Mammary epithelial cell (primary cell): ENCODE measurements at regions not wholly inside any gene's neighbourhood (a gene's known extent, or its start where the extent isn't known, plus 50 kb on each side); places are given as distances from the start of the nearest gene placed in this dataset.

Experiments used
- EZH2 ChIP-seq: IDR thresholded peaks from 2 replicates; pipeline ENCODE4 v1.6.1; 2012; ENCODE audit warnings: low read length, inconsistent platforms, borderline replicate concordance
- TF ChIP-seq, protein P1 (sequence below), 2 donors: IDR thresholded peaks in 1 of 2; conservative IDR thresholded peaks in 1 of 2; 2 replicates each; pipeline ENCODE4 v1.5.1; 2011 to 2012; ENCODE audit warnings: inconsistent platforms in 2 of 2, low read length in 2 of 2, mild to moderate bottlenecking in 2 of 2, control low read depth in 1 of 2, low read depth in 1 of 2; ENCODE audit not compliant: insufficient read depth in 1 of 2; ENCODE audit errors: extremely low read depth in 1 of 2

DNA sequence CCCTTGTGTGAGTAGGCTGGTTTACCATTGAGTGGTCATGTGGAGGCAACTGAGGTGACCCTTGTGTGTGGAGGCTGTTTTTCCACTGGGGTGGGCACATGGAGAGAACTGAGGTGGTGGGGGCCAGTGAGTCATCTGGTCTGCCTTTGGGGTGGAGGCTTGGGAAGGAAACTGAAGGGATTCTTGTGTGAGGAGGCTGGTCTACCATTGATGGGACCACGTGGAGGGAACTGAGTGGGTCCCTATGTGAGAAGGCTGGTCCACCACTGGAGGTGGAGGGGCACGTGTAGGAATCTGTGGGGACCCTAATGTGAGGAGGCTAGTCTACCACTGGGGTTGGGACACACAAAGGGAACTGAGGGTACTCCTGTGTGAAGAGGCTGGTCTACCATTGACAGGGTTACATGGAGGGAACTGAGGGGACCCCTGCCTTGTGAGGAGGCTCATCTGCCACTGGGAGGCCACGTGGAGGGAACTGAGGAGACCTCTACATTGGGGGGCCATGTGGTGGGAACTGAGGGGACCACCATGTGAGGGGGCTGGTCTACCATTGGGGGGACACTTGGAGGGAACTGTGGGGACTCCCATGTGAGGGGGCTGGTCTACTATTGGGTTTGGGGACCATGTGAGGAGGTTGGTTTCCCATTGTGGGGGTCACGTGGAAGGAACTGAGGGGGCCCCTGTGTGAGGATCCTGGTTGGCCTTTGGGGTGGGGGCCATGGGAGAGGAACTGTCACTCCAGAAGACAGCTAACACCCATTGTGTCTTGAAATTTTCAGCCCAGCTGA is 164.5 kb downstream of the WNT7A start:
- TF ChIP-seq, protein P1, sequence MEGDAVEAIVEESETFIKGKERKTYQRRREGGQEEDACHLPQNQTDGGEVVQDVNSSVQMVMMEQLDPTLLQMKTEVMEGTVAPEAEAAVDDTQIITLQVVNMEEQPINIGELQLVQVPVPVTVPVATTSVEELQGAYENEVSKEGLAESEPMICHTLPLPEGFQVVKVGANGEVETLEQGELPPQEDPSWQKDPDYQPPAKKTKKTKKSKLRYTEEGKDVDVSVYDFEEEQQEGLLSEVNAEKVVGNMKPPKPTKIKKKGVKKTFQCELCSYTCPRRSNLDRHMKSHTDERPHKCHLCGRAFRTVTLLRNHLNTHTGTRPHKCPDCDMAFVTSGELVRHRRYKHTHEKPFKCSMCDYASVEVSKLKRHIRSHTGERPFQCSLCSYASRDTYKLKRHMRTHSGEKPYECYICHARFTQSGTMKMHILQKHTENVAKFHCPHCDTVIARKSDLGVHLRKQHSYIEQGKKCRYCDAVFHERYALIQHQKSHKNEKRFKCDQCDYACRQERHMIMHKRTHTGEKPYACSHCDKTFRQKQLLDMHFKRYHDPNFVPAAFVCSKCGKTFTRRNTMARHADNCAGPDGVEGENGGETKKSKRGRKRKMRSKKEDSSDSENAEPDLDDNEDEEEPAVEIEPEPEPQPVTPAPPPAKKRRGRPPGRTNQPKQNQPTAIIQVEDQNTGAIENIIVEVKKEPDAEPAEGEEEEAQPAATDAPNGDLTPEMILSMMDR (conservative IDR thresholded peaks at IDR 0.05 in 1 of 2, IDR thresholded peaks at IDR 0.05 in 1 of 2; ENCODE audit: extremely low read depth in 1 of 2, insufficient read depth in 1 of 2, low read depth in 1 of 2, low read length in 2 of 2), result no peak
- TF ChIP-seq EZH2, result no peak
